ENCODE measurements at regions not wholly inside any gene's neighbourhood (a gene's known extent, or its start where the extent isn't known, plus 50 kb on each side); places are given as distances from the start of the nearest gene placed in this dataset.

DNA sequence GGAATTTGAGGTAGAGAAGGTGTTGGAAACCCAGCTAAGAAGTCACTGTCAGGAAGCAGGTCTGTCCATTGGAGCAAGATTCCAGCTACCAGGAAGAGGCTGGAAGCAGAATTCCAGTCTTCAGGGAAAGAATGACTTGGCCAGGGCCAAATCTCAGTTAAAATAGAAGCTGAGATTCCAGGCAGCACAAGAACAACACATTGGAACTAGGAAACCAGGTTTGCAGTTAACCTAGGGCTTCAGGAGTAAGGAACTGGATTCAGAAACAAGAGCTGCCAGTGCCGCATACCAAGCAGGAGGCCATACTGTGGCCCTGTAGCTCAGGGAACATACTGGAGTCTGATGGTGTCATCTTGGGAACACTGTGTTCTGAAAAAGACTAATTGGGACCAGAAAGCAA is 73.7 kb upstream of the FUCA2 start:
- Histone ChIP-seq H3K4me3 (no peak overlapping the region), H3K9me3 (no peaks in the 10 kb centered on the region), H3K27me3 (ENCODE audit: low read depth) (no peaks in the 10 kb centered on the region), H3K36me3 (replicated peaks) (no peaks in the 10 kb centered on the region), H3K4me1 (no peaks in the 10 kb centered on the region)
- in situ Hi-C loops (cut with MboI; ENCODE audit: low sequenced_read_pairs), result no loop called here
- DNase-seq (ENCODE audit: low spot score in 2 of 2), result no peak

DNA sequence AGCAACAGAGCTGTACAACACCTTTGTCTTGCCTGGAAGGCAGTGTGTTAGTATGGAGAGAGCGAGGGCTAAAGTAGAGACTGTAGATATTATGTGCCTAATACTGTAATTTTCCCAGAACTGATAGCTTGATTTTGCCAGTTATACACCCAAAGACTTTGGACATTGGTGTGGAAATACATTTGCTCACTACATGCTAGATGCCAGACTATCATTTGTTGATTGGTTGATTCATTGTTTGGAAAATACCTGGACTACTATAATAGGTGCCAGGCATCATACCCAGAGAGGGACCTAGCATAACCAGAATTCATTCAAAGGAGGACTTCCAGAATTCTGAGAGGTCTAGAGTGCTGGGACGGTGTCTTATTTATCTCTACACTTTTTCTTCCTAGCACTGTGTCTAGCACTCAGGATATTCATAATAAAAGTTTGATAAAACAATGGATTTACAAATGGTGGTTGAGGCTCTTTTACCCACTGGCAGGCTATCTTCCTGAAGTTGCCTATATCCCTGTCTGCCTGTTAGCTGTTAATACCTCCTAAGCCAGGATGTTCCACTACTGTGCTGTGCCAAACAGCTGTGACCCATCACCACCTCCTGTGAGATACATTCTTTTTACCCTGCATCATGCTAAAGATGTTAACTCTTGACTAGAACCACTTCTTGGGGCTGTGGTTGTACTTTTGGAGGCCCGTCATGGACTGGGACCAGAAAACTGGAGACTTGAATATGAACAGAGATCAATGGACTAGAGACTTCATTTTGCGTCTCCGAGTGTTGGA is 72.2 kb upstream of the FUCA2 start:
- Histone ChIP-seq H3K36me3 (replicated peaks) (no peaks in the 10 kb centered on the region), H3K4me1 (no peaks in the 10 kb centered on the region), H3K27me3 (ENCODE audit: low read depth) (no peaks in the 10 kb centered on the region), H3K9me3 (no peaks in the 10 kb centered on the region), H3K4me3 (no peak overlapping the region)
- DNase-seq (ENCODE audit: low spot score in 2 of 2), result no peak
- in situ Hi-C loops (cut with MboI; ENCODE audit: low sequenced_read_pairs), result no loop called here

DNA sequence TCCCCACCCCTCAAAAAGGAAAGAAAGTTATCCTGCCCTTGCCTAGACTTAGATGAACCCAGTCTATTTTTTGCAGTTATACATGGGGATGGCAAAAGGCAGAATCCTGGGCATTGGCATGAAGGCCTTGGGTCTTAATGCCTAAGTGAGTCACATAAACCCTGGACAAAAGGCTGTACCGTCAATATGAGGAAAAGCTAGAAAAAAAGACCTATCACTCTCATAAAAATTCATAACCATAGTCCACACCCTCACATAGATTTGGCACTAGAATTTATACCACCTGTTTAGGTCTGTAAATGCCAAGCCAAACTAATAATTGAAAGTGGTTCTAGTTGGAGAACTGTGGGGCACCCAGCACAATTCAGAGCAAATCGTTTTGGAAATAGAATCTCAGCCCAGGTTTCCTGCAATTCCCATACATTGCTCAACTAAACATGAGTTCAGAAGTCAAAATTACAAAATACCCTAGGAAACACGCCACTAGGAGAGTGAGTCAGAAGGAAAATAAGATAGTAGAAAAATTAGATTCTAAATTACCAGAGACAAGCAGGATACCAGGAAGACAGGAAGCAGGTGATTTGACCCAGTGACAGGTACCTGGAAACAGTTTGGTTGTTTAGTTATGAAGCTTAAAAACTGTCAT is 70.4 kb upstream of the FUCA2 start:
- H3K36me3 ChIP-seq (replicated peaks), result no peaks in the 10 kb centered on the region
- DNase-seq (ENCODE audit: low spot score in 2 of 2), result no peak
- in situ Hi-C loops (cut with MboI; ENCODE audit: low sequenced_read_pairs), result no loop called here
- no peak overlapping the region for H3K4me3 ChIP-seq
- H3K4me1 ChIP-seq, result no peaks in the 10 kb centered on the region
- no peaks in the 10 kb centered on the region for H3K27me3 ChIP-seq (ENCODE audit: low read depth)
- H3K9me3 ChIP-seq, result no peaks in the 10 kb centered on the region

DNA sequence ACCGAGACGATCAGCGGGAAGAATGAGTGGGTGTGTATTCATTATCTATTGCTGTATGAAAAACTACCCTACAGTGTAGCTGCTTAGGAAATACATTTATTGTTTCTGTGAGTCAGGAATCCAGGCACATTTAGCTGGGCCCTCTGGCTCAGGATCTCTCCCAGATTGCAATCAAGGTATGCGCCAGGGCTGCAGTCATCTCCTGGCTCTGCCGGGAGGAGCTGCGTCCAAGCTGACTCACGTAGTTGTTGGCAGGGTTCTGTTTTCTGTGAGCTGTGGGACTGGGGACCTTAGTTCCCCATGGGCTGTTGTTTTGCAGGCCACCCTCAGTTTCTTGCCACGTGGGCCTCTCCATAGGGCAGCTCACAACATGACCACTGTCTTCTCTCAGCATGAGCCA is 68.2 kb upstream of the FUCA2 start:
- Histone ChIP-seq H3K4me3 (no peak overlapping the region), H3K9me3 (no peaks in the 10 kb centered on the region), H3K4me1 (no peaks in the 10 kb centered on the region), H3K27me3 (ENCODE audit: low read depth) (no peaks in the 10 kb centered on the region; the same call in 1 of the 2 replicates), H3K36me3 (replicated peaks) (no peaks in the 10 kb centered on the region)
- in situ Hi-C loops (cut with MboI; ENCODE audit: low sequenced_read_pairs), result loop anchor here (10.0 kb wide), 1 partner anchor 435 kb away; no protein-coding TSS in a partner anchor
- no peak for DNase-seq (ENCODE audit: low spot score in 2 of 2)

DNA sequence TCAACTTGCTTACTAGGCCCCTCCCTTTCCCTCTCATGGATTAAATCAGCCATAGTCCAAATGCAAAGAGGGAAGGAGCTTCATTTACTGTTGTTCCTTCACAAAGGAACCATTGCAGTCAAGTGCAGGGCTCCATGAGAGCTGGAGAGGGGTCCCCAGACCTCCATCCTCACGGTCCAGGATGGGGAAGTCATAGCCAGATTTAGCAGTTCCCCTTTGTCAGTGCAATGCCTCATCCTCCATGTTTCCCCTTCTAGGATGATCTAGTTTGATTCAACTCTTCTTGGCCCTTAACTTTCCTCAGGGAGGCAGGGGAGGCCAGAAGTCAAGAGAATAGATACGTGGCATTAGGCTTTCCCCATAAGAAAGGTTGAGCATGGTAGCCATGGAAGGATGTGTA is 66.5 kb upstream of the FUCA2 start:
- no peaks in the 10 kb centered on the region; the same call in 1 of the 2 replicates for H3K9me3 ChIP-seq
- H3K36me3 ChIP-seq (replicated peaks), result no peaks in the 10 kb centered on the region
- in situ Hi-C loops (cut with MboI; ENCODE audit: low sequenced_read_pairs), result loop anchor here (10.0 kb wide), 1 partner anchor 437 kb away; no protein-coding TSS in a partner anchor
- no peak overlapping the region for H3K4me3 ChIP-seq
- H3K4me1 ChIP-seq, result no peaks in the 10 kb centered on the region
- no peak for DNase-seq (ENCODE audit: low spot score in 2 of 2)
- H3K27me3 ChIP-seq (ENCODE audit: low read depth), result no peaks in the 10 kb centered on the region; the same call in 1 of the 2 replicates

DNA sequence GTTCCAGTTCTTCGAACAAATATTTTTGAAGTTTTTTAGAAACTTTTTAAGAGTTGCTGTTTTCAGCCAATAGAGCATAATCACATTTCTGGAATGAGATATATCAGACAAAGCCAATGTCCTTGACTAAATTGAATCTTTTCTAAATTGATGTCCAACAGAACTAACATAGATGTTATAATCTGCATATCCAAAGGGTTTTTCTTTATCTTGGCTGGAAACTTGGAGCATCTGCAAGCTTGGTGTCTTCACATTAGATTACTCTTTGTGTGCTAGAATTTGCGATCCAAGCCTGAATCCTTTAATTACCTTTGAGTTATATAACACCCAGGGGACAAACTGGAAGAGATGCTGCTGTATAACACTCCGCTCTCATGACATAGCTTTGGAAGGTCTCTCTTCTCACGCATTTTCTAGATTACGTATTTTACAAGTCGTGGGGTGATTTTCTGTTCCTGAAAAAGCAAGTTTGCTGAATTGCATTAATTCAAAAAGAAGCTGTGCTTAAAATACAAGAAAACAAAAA is 64.4 kb upstream of the FUCA2 start:
- DNase-seq (ENCODE audit: low spot score in 2 of 2), result no peak
- Histone ChIP-seq H3K36me3 (replicated peaks) (no peaks in the 10 kb centered on the region), H3K9me3 (no peaks in the 10 kb centered on the region; the same call in 1 of the 2 replicates), H3K4me3 (no peak overlapping the region), H3K27me3 (ENCODE audit: low read depth) (no peaks in the 10 kb centered on the region; the same call in 1 of the 2 replicates), H3K4me1 (no peaks in the 10 kb centered on the region)
- in situ Hi-C loops (cut with MboI; ENCODE audit: low sequenced_read_pairs), result loop anchor here (10.0 kb wide), 1 partner anchor 439 kb away; no protein-coding TSS in a partner anchor

DNA sequence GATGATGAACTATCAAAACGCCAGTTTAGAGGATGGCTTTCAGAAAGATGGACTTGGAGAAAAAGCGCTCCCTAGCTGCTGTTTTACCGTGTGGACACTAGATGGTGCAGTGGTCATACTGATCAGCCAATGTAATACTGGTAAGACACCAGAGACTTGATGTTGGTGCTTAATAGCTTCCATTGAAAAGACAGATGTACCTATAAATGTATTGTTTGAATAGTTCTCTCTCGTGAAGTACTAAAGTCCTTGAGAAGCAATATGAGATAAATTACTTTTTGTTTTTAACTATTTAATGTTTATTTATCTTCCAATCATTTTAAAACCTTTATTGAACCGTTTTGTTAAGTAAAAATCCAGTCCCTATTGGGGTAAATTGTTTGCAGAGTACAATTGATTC is 63.9 kb upstream of the FUCA2 start:
- in situ Hi-C loops (cut with MboI; ENCODE audit: low sequenced_read_pairs), result loop anchor here (10.0 kb wide), 1 partner anchor 439 kb away; no protein-coding TSS in a partner anchor
- H3K9me3 ChIP-seq, result no peaks in the 10 kb centered on the region; the same call in 1 of the 2 replicates

DNA sequence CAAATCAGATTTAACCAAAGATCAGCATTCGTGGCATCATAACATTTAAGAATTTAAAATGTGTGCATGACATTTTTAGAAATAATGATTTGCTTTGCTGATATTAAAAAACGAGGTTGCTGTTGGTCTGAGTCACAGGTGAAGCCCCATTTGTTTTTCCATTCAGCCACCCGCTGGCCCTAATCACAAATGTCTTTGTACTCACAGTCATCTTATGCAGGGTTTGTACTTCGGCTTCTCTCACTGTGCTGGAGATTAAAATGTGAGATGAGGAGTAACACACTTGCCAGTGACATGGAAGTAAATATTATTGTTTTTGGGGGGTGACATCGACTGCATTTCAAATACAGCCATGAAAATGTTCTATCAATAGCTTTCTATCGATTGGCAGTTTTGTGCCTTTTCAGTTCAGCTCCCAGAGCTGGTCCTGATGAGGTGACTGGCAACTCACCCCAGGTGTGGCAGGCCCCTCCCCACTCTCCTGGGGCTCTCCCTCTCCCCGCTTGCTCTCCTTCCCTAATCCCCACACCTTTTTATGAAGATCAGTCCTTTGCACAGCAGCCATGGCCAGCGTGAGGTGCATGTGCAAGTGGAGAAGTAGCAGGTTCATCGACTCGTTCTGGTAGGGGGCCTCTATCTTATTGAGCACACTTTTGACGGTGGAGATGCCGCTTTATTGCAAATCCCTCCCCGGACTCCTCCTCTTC is 58.8 kb upstream of the FUCA2 start:
- Histone ChIP-seq H3K36me3 (replicated peaks) (no peaks in the 10 kb centered on the region), H3K27me3 (ENCODE audit: low read depth) (no peaks in the 10 kb centered on the region; the same call in 1 of the 2 replicates), H3K9me3 (no peaks in the 10 kb centered on the region; the same call in 1 of the 2 replicates), H3K4me3 (no peak overlapping the region), H3K4me1 (no peaks in the 10 kb centered on the region)
- in situ Hi-C loops (cut with MboI; ENCODE audit: low sequenced_read_pairs), result loop anchor here (10.0 kb wide), 1 partner anchor 445 kb away; no protein-coding TSS in a partner anchor
- no peak for DNase-seq (ENCODE audit: low spot score in 2 of 2)

More for the DNA sequence above, 63.9 kb upstream of the FUCA2 start:
- Histone ChIP-seq H3K4me3 (no peak overlapping the region), H3K4me1 (no peaks in the 10 kb centered on the region), H3K36me3 (replicated peaks) (no peaks in the 10 kb centered on the region), H3K27me3 (ENCODE audit: low read depth) (no peaks in the 10 kb centered on the region; the same call in 1 of the 2 replicates)
- DNase-seq (ENCODE audit: low spot score in 2 of 2), result peak; percentile 61 to 70

DNA sequence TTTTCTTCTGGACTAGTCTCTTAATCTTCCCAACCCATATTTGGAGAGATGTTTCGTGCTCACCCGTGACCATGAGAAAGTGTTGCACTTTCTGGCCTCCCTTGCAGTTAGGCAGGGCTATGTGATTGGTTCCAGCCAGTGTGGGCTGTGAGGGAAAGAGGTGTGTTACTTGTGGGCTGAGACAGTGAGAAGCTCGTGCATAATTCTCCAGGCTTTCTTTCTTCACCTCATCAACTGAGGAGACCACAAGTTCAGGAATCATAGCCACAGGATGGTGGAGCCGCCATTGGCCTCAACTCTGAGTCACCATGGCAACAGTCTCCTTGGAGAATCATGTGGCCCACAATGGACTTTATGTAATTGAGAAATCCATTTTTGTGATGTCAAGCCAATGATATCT is 57.5 kb upstream of the FUCA2 start:
- in situ Hi-C loops (cut with MboI; ENCODE audit: low sequenced_read_pairs), result no loop called here
- Histone ChIP-seq H3K9me3 (no peaks in the 10 kb centered on the region; the same call in 1 of the 2 replicates), H3K27me3 (ENCODE audit: low read depth) (no peaks in the 10 kb centered on the region), H3K4me3 (no peak overlapping the region), H3K36me3 (replicated peaks) (no peaks in the 10 kb centered on the region), H3K4me1 (no peaks in the 10 kb centered on the region)
- no peak for DNase-seq (ENCODE audit: low spot score in 2 of 2)

DNA sequence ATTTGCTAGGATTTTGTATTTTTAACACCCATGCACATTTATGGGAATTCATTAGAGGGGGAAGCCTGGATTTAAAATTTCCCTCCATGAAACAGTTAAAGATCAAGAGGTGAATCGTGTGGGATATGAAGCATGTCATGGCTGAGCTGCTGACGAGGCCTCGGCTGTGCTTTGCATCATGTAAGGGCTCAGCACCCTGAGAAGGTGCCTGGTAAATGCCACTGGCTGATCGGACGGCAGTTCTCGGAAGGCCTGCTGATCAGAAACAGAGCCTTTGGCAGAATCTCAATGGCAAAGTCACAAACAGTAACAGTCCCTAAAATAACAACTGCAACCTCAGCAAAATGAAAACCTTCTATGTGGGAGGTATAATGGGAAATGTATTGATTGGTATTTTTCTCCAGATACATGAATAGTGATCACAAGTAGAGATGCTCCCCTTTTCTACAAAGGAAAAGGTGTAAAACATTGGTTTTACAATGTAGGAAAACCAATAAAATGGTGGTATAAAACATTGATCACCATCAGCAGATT is 53.0 kb upstream of the FUCA2 start:
- Histone ChIP-seq H3K4me1 (no peaks in the 10 kb centered on the region), H3K9me3 (no peaks in the 10 kb centered on the region), H3K4me3 (no peak overlapping the region), H3K36me3 (replicated peaks) (no peaks in the 10 kb centered on the region), H3K27me3 (ENCODE audit: low read depth) (no peaks in the 10 kb centered on the region)
- in situ Hi-C loops (cut with MboI; ENCODE audit: low sequenced_read_pairs), result no loop called here
- no peak for DNase-seq (ENCODE audit: low spot score in 2 of 2)

DNA sequence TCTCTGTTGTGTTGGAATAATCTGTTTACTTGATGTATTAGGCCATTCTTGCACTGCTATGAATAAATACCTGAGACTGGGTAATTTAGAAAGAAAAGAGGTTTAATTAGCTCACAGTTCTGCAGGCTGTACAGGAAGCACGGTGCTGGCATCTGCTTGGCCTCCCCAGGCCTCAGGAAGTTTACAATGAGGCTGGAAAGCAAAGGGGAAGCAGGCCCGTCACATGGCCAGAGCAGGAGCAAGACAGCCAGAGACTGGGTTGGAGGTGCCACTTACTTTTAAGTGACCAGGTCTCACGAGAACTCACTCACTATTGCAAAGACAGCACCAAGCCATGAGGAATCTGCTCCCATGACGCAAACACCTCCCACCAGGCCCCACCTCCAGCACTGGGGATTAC is 50.6 kb upstream of the FUCA2 start:
- Histone ChIP-seq H3K4me1 (no peaks in the 10 kb centered on the region), H3K4me3 (no peak overlapping the region), H3K36me3 (replicated peaks) (no peaks in the 10 kb centered on the region), H3K27me3 (ENCODE audit: low read depth) (no peaks in the 10 kb centered on the region), H3K9me3 (no peaks in the 10 kb centered on the region)
- DNase-seq (ENCODE audit: low spot score in 2 of 2), result no peak
- in situ Hi-C loops (cut with MboI; ENCODE audit: low sequenced_read_pairs), result no loop called here

Measured in HAP-1 (cell line).